ENCODE measurements at regions not wholly inside any gene's neighbourhood (a gene's known extent, or its start where the extent isn't known, plus 50 kb on each side); places are given as distances from the start of the nearest gene placed in this dataset.
A peak's percentile ranks its signal among the peaks of the same experiment; 100 is the strongest.

DNA sequence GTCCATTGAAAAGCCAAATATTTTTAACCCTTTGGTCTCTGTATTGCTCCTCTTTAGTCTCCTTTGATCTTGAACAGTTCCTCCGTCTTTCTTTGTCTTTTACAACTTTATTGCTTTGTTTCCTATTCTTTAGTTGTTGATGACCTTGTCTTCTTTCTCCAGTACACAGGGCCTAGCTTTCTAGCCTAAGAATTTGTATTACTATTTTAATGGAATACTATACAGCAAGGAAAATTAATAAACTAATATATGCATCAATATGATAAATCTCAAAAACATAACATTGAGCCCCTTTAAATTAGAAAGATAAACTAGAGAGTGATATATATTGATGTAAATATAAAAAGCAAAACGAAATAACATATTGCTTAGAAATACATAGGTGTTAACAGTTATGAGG, 88.7 kb downstream of the NR1D2 start:
- no peaks in the 10 kb centered on the region for H3K36me3 Mint-ChIP-seq
- H3K27ac Mint-ChIP-seq, result no peak overlapping the region
- H3K9me3 Mint-ChIP-seq, result no peaks in the 10 kb centered on the region
- no peak for DNase-seq (ENCODE audit: low spot score in 2 of 2)
- ATAC-seq, result no peak

DNA sequence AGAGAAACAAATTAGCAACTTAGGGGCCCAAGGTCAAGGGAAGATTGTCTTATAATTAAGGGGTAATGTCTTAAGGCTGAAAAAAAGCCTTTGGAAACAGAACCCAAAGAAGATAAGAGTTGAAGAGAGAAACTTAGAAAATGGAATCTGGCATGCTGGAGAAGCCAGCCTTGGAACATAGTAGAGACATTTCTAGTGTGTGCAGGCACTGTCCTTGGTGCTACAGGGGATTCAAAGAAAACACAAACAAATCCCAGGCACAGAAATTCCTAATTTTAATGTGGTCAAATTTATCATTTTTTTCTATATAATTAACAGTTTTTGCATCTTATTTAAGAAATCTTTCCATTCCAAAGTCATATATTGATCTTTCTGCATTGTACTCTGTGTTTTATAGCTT, 89.4 kb downstream of the NR1D2 start:
- Mint-ChIP-seq H3K27ac (no peak overlapping the region), H3K36me3 (no peaks in the 10 kb centered on the region), H3K9me3 (no peaks in the 10 kb centered on the region)
- no peak for ATAC-seq
- no peak for DNase-seq (ENCODE audit: low spot score in 2 of 2)

GRCh38 chr3:24037971-24038370, 92.9 kb downstream of the NR1D2 start:
- ATAC-seq (no peak), DNase-seq (ENCODE audit: low spot score in 2 of 2) (no peak)
- Mint-ChIP-seq H3K36me3 (no peaks in the 10 kb centered on the region), H3K9me3 (no peaks in the 10 kb centered on the region), H3K27ac (no peak overlapping the region)

- Mint-ChIP-seq H3K36me3 (no peaks in the 10 kb centered on the region), H3K9me3 (no peaks in the 10 kb centered on the region), H3K27ac (no peak overlapping the region)
- no peak for ATAC-seq
- no peak for DNase-seq (ENCODE audit: low spot score in 2 of 2)
These were observed 95.2 kb downstream of the NR1D2 start for GRCh38 chr3:24040311-24040710.

- H3K9me3 Mint-ChIP-seq, result no peaks in the 10 kb centered on the region
- DNase-seq (ENCODE audit: low spot score in 2 of 2) (no peak), ATAC-seq (no peak)
- no peak overlapping the region for H3K27ac Mint-ChIP-seq
- no peaks in the 10 kb centered on the region for H3K36me3 Mint-ChIP-seq
These were observed 97.3 kb downstream of the NR1D2 start for GRCh38 chr3:24042174-24043059.

DNA sequence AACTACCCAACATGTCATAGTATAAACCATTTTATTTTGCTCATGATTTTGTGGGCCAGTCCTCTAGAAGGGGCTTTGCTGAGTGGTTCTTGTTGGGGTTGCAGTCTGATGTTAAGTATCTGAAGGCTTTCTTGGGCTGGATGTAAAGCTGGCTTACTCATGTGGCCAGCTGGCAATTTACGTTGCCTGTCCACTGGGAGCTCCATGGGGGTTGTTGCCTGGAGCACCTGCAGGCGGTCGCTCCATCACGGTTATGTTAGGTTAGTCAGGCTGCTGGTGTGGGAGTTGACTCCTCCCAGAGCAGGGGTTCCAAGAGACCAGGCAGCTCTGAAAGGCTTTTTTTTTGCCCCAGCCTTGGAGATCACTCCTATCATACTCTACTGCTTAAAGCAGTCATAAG, 98.1 kb downstream of the NR1D2 start:
- ATAC-seq (no peak), DNase-seq (ENCODE audit: low spot score in 2 of 2) (no peak)
- Mint-ChIP-seq H3K27ac (no peak overlapping the region), H3K36me3 (no peaks in the 10 kb centered on the region), H3K9me3 (no peaks in the 10 kb centered on the region)

DNA sequence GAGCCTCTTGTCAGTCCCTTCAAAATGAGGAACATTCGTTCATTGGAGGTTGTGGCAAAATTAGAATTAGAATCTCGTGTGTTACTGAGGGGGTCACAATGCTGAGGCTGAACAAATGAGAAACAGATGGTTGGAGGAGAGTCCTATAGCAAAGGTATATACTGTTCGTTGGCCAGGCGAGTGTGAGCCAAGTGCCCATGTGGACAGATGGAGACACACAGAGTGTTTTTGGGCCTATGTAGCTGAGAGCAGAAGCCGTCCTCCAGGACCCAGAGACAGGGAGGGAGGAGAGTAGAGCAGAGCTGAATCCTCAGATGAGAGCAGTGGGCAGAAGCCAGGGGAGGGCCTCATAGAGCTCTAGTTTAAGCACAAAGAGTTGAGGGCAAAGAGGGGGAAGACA, 98.9 kb downstream of the NR1D2 start:
- no peak for DNase-seq (ENCODE audit: low spot score in 2 of 2)
- no peak for ATAC-seq
- no peaks in the 10 kb centered on the region for H3K36me3 Mint-ChIP-seq
- no peak overlapping the region for H3K27ac Mint-ChIP-seq
- no peaks in the 10 kb centered on the region for H3K9me3 Mint-ChIP-seq

GRCh38 chr3:24046214-24046613, 101.1 kb downstream of the NR1D2 start:
- ATAC-seq, result no peak
- no peak for DNase-seq (ENCODE audit: low spot score in 2 of 2)
- no peaks in the 10 kb centered on the region for H3K9me3 Mint-ChIP-seq
- no peak overlapping the region for H3K27ac Mint-ChIP-seq
- no peaks in the 10 kb centered on the region for H3K36me3 Mint-ChIP-seq

- no peaks in the 10 kb centered on the region for H3K9me3 Mint-ChIP-seq
- DNase-seq (ENCODE audit: low spot score in 2 of 2), result no peak
- ATAC-seq, result peak in 1 of 2 donors; percentile 47
- H3K27ac Mint-ChIP-seq, result no peak overlapping the region
- H3K36me3 Mint-ChIP-seq, result no peaks in the 10 kb centered on the region
These were observed 102.4 kb downstream of the NR1D2 start for GRCh38 chr3:24047513-24047912.

DNA sequence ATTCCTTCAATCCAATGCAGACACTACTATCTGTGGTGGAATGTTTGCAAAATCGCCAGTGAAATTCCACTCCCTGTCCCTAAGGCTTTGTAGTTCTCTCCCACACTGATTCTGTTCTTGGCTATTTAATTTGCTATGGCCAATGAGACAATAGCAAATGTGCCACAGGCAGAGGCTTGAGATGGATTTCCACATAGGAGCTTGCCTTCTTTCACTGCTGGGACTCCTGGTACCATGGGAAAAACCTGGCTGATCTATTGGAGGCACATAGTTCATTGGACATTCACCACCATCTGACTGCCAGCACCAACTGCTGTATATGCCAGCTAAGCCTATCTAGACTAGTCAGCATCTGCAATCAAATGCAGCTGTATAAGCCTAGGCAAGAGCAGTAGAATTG, 103.8 kb downstream of the NR1D2 start:
- no peak overlapping the region for H3K27ac Mint-ChIP-seq
- DNase-seq (ENCODE audit: low spot score in 2 of 2) (no peak), ATAC-seq (no peak)
- H3K36me3 Mint-ChIP-seq, result no peaks in the 10 kb centered on the region
- H3K9me3 Mint-ChIP-seq, result no peaks in the 10 kb centered on the region

GRCh38 chr3:24052446-24052845, 107.4 kb downstream of the NR1D2 start:
- Mint-ChIP-seq H3K9me3 (no peaks in the 10 kb centered on the region), H3K36me3 (peaks cover 0 to 4% of the 10 kb centered on the region in 2 donors), H3K27ac (no peak overlapping the region)
- no peak for DNase-seq (ENCODE audit: low spot score in 2 of 2)
- no peak for ATAC-seq

- peaks cover 0 to 14% of the 10 kb centered on the region in 2 donors for H3K36me3 Mint-ChIP-seq
- H3K27ac Mint-ChIP-seq, result no peak overlapping the region
- no peak for DNase-seq (ENCODE audit: low spot score in 2 of 2)
- no peaks in the 10 kb centered on the region for H3K9me3 Mint-ChIP-seq
- no peak for ATAC-seq
These were observed 114.0 kb downstream of the NR1D2 start for GRCh38 chr3:24058940-24059705.

GRCh38 chr3:24060055-24060454, 115.0 kb downstream of the NR1D2 start:
- no peak for ATAC-seq
- no peak for DNase-seq (ENCODE audit: low spot score in 2 of 2)
- peaks cover 0 to 14% of the 10 kb centered on the region in 2 donors for H3K36me3 Mint-ChIP-seq
- no peak overlapping the region for H3K27ac Mint-ChIP-seq
- H3K9me3 Mint-ChIP-seq, result no peaks in the 10 kb centered on the region

GRCh38 chr3:24062916-24063315, 117.8 kb downstream of the NR1D2 start:
- peaks cover 0 to 8% of the 10 kb centered on the region in 2 donors for H3K36me3 Mint-ChIP-seq
- no peaks in the 10 kb centered on the region for H3K9me3 Mint-ChIP-seq
- DNase-seq (ENCODE audit: low spot score in 2 of 2) (no peak), ATAC-seq (no peak)
- no peak overlapping the region for H3K27ac Mint-ChIP-seq

All from activated naive CD4-positive, alpha-beta T cell treated with anti-CD3 and anti-CD28 coated beads, Interleukin-2, amount 50 U/mL, for 72 hours (primary cell).